GM18511 (cell line): ENCODE measurements at regions not wholly inside any gene's neighbourhood (a gene's known extent, or its start where the extent isn't known, plus 50 kb on each side); places are given as distances from the start of the nearest gene placed in this dataset.
A peak's percentile ranks its signal among the peaks of the same experiment; 100 is the strongest.

Source experiments
- ATAC-seq: cut with Tn5 transposase; IDR thresholded peaks from one replicate; pipeline ENCODE4 v1.9.1; 2021; ENCODE audit warnings: mild to moderate bottlenecking, moderate library complexity; ENCODE audit not compliant: unreplicated experiment

DNA sequence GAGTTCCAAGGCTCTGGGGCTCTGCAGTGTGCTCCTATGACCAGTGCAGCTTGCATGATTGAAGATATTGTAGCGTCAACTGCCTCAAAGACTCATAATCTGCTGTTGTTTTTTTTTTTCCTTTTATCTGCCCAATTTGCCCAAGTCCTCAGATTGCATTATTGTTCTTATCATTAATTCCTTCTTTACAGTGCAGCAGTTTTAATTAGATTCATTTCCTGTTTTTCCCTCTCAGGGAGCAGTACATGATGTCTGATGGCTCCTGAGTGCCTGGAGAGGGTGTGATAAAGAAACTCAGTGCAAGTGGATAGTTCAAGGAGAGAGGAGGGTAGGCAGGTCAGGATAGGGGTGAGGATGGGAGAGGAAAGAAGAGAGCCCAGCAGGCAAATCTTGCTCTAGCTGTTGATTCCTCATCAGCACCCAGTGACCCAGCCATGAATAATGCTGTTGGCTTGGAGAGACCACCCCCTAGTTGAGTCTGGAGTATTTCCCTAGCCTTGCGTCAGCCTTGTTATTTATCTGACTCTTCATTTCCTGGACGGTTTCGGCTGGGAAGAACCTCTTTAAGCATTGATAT, 219.6 kb upstream of the SESN3 start:
- no peak for ATAC-seq

DNA sequence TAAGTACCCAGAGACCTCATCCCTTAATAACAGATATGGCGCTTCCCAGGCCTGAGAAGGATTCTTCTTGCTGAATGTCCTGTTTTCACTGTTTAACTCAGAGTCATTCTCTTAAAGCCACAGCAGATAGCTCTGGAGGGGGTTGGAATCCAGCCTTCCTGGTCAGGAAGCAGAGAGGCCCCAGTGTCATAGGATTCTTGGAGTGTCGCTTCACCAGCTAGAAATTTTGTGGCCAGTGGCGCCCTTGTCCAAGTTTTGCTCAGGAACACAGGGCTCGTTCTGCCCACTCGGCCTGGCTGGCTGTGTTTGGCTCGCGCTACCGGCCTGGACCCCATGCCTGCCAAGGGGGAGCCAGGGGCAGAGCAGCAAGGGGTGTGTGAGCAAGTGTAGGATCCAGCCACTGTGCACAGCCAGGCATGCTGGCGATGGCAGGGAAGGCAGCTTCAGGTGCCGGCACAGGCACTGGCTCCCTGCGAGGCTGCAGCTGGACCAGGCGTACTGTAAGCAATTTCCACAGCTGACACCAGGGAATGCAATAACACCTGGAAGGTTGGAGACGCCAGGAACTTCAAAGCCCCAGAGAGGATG, 214.8 kb upstream of the SESN3 start:
- ATAC-seq, result no peak

DNA sequence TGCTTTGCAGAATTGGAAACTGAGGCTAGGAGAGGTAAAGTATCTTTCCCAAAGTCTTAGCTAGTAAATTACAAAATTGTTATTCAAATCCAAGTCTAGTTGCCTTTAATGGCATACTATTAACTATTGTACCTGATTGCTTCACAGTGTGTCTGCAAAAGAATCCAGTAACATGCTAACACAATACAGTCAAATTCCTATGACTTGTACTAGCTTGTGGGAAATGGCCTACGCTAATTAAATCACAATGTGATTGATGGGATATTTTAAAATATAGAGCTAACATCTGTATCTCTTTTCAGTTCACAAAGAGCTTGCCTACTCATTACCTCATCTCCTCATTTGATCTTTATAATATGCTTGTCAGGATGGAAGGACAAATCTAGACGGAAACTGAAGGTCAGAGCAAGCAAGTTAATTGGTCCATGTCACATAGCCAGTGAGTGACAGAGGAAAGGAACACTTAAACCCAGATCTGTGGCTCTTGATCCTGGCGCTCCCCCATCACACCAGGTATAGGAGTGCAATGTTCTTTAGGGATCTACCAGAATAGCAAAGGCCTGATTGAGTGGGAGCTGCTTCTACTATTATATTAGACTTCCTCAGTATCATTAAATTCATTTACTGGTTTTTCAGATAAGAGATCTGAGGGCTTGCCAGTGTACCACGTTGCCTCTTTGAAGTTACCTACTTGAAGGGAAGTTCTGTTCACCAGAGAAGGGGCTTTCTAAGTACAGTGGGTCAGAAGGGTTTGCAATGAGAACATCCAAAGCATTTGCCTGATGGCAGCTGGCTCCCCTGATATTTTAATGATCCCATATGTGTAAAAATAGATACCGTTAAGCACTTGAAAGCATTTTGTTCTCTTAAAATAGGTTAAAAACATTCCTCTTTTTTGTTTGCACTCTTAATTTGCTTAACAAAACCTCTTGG, 213.6 kb upstream of the SESN3 start:
- no peak for ATAC-seq

GRCh38 chr11:95443386-95443785, 212.4 kb upstream of the SESN3 start:
- ATAC-seq, result peak; percentile 76

DNA sequence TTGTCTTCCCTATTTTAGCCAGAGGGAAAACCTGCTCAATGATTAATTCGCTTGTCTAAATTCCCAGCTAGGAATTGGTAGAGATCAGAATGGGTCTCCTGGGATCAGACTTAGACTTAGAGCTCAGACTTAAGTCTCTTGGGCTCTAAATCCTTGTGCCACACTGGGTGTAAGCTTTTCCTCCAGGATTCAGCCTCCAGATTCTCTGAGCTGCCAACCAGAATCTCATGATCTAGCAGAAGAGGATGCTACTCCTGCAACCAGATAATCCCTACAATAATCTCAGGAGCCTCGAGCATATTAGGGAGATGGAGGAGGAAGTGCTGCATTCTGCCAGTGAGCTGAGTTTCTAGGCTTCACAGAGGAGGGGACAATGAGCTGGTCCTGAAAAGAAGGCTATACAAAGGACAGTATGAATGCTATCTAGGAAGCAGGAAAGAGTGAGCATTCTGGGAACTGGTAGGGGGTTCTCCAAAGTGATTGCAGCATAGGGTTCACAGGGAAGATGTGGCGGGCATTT, 211.6 kb upstream of the SESN3 start:
- ATAC-seq, result no peak

GRCh38 chr11:95435628-95436353, 204.8 kb upstream of the SESN3 start:
- no peak for ATAC-seq

DNA sequence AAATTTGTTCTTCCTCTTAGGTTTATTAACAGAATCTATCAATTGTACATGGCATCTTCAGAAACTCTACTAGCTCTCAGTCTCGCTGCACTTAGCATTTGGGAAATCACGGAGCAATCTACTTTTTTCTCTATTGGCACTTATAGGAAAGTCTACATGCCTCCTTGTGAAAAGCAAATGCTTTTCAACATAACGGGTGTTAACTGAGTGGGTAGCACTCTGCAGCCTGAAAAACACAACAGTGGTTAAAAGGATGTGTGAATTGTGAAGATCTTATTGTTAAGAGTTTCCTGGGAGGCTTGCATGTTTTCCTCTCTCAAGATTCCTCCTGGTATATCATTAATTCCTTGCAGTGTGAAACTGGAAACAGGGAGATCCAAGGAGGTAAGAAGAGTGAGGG, 204.2 kb upstream of the SESN3 start:
- ATAC-seq, result no peak

DNA sequence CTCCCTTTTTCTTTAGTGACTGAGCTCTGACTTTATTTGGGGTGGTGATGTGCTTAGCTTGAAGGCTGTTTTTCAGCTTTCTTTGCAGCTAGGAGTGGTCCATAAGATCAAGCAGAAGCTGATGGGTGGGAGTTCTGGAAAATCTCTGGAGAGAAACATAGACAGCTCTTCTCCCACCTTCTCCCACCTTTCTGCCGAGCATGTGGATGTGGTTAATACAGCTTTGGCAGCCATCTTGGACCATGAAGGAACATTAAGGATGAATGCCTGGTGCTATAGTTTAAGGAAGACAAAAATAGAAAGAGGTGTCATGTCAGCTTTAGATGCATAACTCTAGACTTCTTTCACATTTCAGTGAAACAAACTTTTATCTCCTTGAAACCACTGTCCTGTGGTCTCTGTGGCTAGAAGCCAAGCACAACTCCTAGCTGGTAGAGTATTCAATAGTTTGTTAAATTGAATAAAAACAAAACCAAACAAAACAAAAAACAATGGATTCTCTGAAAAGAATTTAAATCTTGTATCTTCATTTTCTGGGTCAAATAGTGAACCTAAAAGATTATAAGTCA, 203.6 kb upstream of the SESN3 start:
- ATAC-seq, result no peak

DNA sequence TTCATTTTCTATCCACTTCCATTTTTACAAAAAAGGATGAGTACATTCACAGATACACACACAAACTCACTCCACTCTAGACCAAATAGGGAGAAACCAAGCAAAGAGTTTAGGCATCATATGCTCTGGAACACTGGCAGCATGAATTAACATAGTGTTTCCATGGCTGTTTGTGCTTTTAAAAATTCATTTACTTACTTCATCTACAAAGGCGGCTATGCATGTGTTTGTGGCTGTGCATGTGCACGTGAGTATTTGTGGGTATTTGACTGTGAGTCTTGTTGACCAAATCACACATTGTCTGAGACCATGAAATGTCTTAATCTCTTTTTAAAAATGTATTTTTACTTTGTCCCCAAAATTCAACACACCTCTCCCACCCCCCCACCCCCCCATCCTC, 203.0 kb upstream of the SESN3 start:
- no peak for ATAC-seq

DNA sequence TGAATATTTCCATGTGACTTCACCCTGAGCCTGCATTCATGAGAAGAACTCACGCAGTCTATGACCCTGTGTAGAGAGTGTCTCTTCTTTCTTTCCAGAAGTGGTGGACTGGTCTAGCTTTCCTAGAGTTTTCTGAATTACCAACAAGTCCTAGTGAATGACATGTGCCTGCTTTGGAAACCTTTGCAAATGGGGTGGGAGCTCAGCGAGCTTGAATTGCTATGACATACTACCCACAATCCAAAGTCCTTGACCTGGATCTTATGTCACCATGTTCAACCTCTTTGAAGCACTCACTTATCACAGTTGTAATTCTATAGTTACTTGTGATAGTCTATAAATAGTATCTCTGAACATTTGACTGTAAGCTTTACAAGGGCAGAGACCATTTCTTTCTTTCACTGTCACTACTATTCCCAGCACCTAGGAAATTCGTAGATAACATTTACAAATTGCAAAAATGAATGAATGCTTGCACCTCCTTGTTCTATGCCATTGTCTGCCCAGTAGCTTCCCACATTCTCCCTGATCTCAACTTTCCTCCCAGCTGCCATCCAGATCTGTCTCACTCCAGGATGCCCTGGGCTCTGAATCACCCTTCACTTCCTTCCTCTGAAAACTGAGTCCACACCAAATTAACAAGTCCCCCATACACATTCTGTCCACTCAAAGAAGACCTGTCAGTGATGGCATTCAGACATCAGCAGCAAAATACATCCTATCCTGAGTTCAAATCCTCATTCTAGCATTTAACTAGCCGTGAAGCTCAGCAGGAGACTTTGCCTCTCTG, 201.9 kb upstream of the SESN3 start:
- no peak for ATAC-seq

GRCh38 chr11:95429376-95429907, 198.4 kb upstream of the SESN3 start:
- no peak for ATAC-seq

- ATAC-seq, result no peak
Observed at GRCh38 chr11:95426823-95427462, 195.9 kb upstream of the SESN3 start.

DNA sequence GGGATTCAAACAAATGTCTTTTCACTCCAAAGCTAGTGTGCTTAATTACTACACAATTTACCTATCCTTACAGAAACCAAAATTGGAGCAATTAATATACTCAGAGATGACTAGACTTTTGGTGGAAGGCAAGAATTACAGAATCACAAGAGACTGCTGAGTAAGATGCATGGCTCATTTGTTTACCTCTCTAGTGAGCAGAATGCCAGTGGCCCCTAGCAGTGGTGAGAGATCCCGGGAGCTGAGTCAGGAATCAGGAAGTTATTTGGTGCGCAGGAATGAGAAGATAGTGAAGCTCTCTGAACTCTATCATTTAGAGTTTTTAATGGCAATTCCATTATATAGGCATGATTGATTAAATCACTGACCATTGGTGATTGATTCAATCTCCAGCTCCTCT, 188.9 kb upstream of the SESN3 start:
- ATAC-seq, result no peak

DNA sequence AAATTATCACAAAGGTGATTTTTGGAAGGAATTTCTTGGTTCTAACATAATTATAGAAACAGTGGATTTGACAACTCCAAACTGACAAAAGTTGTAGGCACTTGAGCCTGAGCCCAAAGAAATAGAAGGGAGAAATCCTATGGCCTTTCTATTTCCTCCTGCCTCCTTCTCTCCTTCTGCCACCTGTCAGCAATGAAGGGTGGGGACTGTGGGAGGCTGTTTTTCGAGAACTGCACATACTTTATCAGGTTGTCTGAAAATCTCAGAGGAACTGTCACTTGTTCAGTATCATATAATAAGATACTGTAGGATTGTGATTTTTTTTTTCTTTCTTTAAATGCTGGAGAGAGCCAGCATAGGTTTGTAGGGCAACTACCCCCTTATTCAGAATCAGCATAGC, 187.9 kb upstream of the SESN3 start:
- no peak for ATAC-seq

GRCh38 chr11:95417832-95418231, 186.8 kb upstream of the SESN3 start:
- no peak for ATAC-seq

- no peak for ATAC-seq
Observed at GRCh38 chr11:95415837-95416304, 184.9 kb upstream of the SESN3 start.

- no peak for ATAC-seq
Observed at GRCh38 chr11:95414217-95414616, 183.2 kb upstream of the SESN3 start.

- no peak for ATAC-seq
Observed at GRCh38 chr11:95413761-95414160, 182.8 kb upstream of the SESN3 start.

DNA sequence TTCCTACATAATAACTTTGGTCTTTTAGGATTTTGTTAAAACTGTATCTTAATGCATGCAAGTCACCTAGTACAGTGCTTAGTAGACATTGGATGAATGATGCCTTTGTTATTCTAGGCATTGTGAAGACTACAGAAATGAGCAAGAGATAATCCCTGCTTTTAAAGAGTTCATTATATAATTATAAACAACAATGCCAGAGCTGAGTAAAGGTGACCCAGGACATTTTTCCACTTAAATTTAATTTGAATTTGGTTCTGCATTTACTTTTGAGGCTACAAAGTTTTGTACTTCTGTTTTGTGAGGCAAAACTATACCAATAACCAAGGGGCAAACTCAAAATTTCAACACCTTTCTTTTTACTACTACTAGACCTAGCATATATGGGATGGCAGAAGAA, 182.0 kb upstream of the SESN3 start:
- ATAC-seq, result no peak
